Ovary (tissue), 3 donors: ENCODE measurements at regions not wholly inside any gene's neighbourhood (a gene's known extent, or its start where the extent isn't known, plus 50 kb on each side); places are given as distances from the start of the nearest gene placed in this dataset.

ENCODE experiments used
- POLR2A ChIP-seq: fragments of 450-650 bp; IDR thresholded peaks from one replicate; pipeline ENCODE4 v1.6.1; 2017; ENCODE audit warnings: antibody characterized with exemption, mild to moderate bottlenecking, moderate library complexity
- TF ChIP-seq, protein P1 (sequence below), 3 donors: fragments of 450-650 bp in 2 of 3; fragments of 200-600 bp in 1 of 3; IDR thresholded peaks; one replicate each; pipeline versions ENCODE4 v1.5.1 to v1.8.0; 2016 to 2022; ENCODE audit warnings: antibody characterized with exemption in 3 of 3, mild to moderate bottlenecking in 1 of 3
- donor health status: DM: no; HTN: no; CAD: no.

DNA sequence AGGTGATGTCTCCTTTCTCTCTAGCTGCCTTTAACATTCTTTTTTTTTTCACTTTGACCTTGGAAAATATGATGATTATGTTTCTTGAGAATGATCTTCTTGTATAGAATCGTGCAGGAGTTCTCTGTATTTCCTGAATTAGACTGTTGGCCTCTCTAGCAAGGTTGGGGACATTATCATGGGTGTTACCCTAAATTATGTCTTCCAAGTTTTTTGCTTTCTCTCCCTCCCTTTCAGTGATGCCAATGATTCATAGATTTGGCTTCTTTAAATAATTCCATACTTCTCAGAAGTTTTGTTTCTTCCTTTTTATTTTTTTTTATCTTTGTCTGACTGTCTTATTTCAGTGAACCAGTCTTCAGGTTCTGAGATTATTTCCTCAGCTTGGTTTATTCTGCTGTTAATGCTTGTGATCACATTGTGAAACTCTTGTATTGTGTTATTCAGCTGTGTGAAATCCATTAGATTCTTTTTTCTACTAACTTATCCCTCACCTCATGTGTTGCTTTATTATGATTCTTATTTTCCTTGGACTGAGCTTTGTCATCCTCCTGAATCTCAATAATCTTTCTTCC, 268.4 kb upstream of the NRIP1 start:
- TF ChIP-seq, protein P1, sequence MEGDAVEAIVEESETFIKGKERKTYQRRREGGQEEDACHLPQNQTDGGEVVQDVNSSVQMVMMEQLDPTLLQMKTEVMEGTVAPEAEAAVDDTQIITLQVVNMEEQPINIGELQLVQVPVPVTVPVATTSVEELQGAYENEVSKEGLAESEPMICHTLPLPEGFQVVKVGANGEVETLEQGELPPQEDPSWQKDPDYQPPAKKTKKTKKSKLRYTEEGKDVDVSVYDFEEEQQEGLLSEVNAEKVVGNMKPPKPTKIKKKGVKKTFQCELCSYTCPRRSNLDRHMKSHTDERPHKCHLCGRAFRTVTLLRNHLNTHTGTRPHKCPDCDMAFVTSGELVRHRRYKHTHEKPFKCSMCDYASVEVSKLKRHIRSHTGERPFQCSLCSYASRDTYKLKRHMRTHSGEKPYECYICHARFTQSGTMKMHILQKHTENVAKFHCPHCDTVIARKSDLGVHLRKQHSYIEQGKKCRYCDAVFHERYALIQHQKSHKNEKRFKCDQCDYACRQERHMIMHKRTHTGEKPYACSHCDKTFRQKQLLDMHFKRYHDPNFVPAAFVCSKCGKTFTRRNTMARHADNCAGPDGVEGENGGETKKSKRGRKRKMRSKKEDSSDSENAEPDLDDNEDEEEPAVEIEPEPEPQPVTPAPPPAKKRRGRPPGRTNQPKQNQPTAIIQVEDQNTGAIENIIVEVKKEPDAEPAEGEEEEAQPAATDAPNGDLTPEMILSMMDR (IDR thresholded peaks at IDR 0.05): no peak
- no peak for TF ChIP-seq POLR2A
